Osteoblast (primary cell): ENCODE measurements at regions not wholly inside any gene's neighbourhood (a gene's known extent, or its start where the extent isn't known, plus 50 kb on each side); places are given as distances from the start of the nearest gene placed in this dataset.

Experiments used
- DNase-seq: peaks from one replicate; pipeline ENCODE4 v3.0.0; 2011; ENCODE audit warnings: low spot score, mixed read lengths; ENCODE audit not compliant: insufficient read length; ENCODE audit errors: missing footprints
- H2AFZ ChIP-seq: 2 replicates; pipeline ENCODE4 v1.6.0; 2011; ENCODE audit warnings: mild to moderate bottlenecking, low read length
- H3K27ac ChIP-seq: 2 replicates; pipeline ENCODE4 v1.5.1; 2011; ENCODE audit warnings: mild to moderate bottlenecking, low read depth, low read length, moderate library complexity
- H3K27me3 ChIP-seq: 2 replicates; pipeline ENCODE4 v1.6.0; 2012; ENCODE audit warnings: mild to moderate bottlenecking, control low read depth, inconsistent platforms, low read length, moderate library complexity; ENCODE audit not compliant: insufficient read depth
- H3K36me3 ChIP-seq: 2 replicates; pipeline ENCODE4 v1.5.1; 2011; ENCODE audit warnings: mild to moderate bottlenecking, low read length, control low read depth, moderate library complexity; ENCODE audit not compliant: insufficient read depth
- H3K4me1 ChIP-seq: 2 replicates; pipeline ENCODE4 v1.5.1; 2011; ENCODE audit warnings: mild to moderate bottlenecking, low read length, control low read depth, moderate library complexity; ENCODE audit not compliant: insufficient read depth
- H3K4me2 ChIP-seq: 2 replicates; pipeline ENCODE4 v1.6.0; 2011; ENCODE audit warnings: mild to moderate bottlenecking, low read length; ENCODE audit not compliant: insufficient read depth
- H3K4me3 ChIP-seq: fragments of 200-600 bp; sonication (generic); 3 replicates; pipeline ENCODE4 v1.5.1; 2012; ENCODE audit warnings: mild to moderate bottlenecking, low read length, inconsistent platforms; ENCODE audit not compliant: insufficient read depth
- H3K79me2 ChIP-seq: 2 replicates; pipeline ENCODE4 v1.6.0; 2012; ENCODE audit warnings: mild to moderate bottlenecking, low read length, control low read depth, inconsistent platforms; ENCODE audit not compliant: insufficient read depth
- H3K9me3 ChIP-seq: 2 replicates; pipeline ENCODE4 v1.5.1; 2011; ENCODE audit warnings: low read depth, low read length, control low read depth
- H4K20me1 ChIP-seq: 2 replicates; pipeline ENCODE4 v1.6.0; 2012; ENCODE audit warnings: mild to moderate bottlenecking, low read length, control low read depth; ENCODE audit not compliant: insufficient read depth
- CTCF ChIP-seq: IDR thresholded peaks from 2 replicates; pipeline ENCODE4 v1.5.1; 2011; ENCODE audit warnings: mild to moderate bottlenecking, low read depth, low read length, moderate library complexity; ENCODE audit errors: extremely low read depth

GRCh38 chr7:35533902-35534301, 161.0 kb downstream of the HERPUD2 start:
- Histone ChIP-seq H4K20me1 (no peaks in the 10 kb centered on the region), H3K36me3 (no peaks in the 10 kb centered on the region), H3K4me3 (no peak overlapping the region), H3K4me2 (no peak overlapping the region), H2AFZ (no peak overlapping the region), H3K27me3 (peaks cover 3% of the 10 kb centered on the region), H3K27ac (no peak overlapping the region), H3K9me3 (no peaks in the 10 kb centered on the region), H3K79me2 (no peaks in the 10 kb centered on the region), H3K4me1 (no peaks in the 10 kb centered on the region)
- no peak for DNase-seq
- no peak for TF ChIP-seq CTCF

DNA sequence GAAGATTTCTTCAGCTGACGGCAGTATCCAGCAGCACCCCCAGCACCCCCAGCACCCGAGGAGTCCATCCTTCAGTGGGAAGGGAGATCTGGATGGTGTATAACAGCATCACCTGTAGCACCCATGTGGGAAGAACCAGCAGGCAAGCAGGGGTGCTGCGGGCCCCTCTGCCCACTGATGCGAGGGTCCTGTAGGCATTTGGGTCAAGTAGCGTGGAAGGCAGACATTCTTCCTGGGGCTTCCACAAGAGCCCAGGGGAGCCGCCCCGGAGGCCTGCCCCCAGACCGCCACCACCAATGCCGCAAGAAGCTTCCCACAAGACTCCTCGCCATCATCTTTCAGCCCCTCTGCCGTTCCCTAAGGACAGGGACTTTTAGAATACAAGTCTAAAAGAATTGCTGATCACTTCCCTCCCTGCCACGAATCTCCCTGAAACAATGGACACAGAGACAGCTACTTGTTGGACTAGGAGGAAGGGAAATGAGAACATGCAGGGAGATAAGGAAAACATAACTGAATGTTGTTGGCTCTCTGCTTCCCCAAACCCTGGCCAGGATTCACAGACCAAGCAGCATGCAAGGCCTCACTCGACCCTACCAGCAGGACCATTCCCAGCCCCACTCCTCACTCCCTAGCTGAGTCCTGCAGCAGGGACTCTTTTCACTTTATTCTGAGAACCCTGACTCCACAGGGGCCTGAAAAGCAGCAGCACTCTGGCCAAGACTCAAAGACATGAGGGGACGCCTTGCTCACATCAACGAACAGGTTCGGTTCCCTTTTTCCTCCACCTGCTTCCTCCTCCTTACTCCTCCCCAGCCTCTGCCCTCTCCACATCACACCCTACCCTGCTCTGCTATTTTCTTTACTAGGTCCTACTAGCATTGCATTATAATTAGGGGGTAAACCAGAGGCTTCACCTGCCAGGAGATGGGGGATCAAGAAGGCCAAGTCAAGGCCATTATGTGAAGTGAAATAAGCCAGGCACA, 164.5 kb downstream of the HERPUD2 start:
- Histone ChIP-seq H3K9me3 (no peaks in the 10 kb centered on the region), H4K20me1 (no peaks in the 10 kb centered on the region), H3K79me2 (no peaks in the 10 kb centered on the region), H3K36me3 (no peaks in the 10 kb centered on the region), H2AFZ (no peak overlapping the region), H3K4me1 (no peaks in the 10 kb centered on the region), H3K27me3 (peaks cover 4% of the 10 kb centered on the region), H3K4me3 (no peak overlapping the region), H3K27ac (no peak overlapping the region), H3K4me2 (no peak overlapping the region)
- no peak for TF ChIP-seq CTCF
- DNase-seq, result no peak

DNA sequence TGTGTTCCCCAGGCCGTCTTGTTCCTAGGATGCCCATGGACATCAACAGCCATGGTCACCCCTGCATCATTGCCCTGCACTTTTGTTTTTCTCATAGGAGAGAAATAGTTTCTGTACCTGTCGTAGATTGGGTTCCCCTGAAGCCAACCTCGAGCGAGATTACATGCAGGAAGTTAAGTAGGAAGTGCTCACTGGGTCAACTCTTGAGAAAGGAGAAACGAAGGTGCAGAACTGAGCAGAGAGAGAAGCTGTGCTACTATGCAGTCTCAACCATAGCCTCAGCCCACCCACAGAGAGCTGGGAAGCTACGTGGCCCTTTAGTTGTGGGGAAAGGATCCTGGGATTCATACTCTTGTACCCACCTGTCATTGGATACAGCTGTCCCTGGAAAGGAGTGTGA, 165.2 kb downstream of the HERPUD2 start:
- Histone ChIP-seq H2AFZ (no peak overlapping the region), H3K4me3 (no peak overlapping the region), H4K20me1 (no peaks in the 10 kb centered on the region), H3K4me1 (no peaks in the 10 kb centered on the region), H3K27ac (no peak overlapping the region), H3K9me3 (no peaks in the 10 kb centered on the region), H3K79me2 (no peaks in the 10 kb centered on the region), H3K4me2 (no peak overlapping the region), H3K36me3 (no peaks in the 10 kb centered on the region), H3K27me3 (peaks cover 4% of the 10 kb centered on the region)
- no peak for DNase-seq
- TF ChIP-seq CTCF, result no peak

DNA sequence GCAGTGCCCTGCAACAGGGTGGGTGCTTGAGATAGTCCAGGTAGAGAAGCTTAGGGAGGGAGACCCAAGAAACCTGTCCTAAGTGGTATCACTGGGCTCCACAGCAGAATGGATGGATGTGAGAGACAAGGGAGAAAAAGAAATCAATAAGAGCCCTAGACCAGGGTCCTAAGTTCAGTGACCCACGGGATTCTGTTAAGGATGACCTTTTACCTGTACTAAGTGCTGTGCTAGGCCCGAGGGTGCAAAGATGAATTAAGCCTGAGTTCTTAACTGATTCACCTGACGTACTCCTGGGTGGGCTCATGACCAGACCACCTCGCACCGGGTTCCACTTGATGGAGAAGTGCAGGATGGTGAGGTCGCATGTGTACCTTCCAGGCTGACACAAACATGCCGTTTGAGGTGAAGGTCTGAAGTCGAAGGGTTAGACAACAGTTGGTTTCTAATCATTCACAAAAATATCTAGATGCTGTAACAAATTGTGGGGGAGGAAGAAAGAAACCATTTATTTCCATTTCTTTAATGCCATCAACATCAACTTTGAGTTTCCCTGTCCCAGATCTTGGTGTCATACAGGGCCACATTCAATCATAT, 166.5 kb downstream of the HERPUD2 start:
- Histone ChIP-seq H3K4me3 (no peak overlapping the region), H3K27ac (no peak overlapping the region), H3K4me1 (no peaks in the 10 kb centered on the region), H3K27me3 (peaks cover 4% of the 10 kb centered on the region), H4K20me1 (no peaks in the 10 kb centered on the region), H3K79me2 (no peaks in the 10 kb centered on the region), H2AFZ (no peak overlapping the region), H3K36me3 (no peaks in the 10 kb centered on the region), H3K9me3 (no peaks in the 10 kb centered on the region), H3K4me2 (no peak overlapping the region)
- no peak for DNase-seq
- no peak for TF ChIP-seq CTCF
